HCT116 (cell line): ENCODE measurements at regions not wholly inside any gene's neighbourhood (a gene's known extent, or its start where the extent isn't known, plus 50 kb on each side); places are given as distances from the start of the nearest gene placed in this dataset.

ENCODE experiments used
- CTCF ChIP-seq, 3 experiments: fragments of 200-600 bp in 1 of 3; sonication (generic) in 1 of 3; IDR thresholded peaks in 2 of 3; conservative IDR thresholded peaks in 1 of 3; 2 replicates each; pipeline ENCODE4 v1.5.1; 2012 to 2017; ENCODE audit warnings: low read depth in 2 of 3, low read length in 2 of 3, antibody characterized with exemption in 1 of 3, borderline replicate concordance in 1 of 3, control low read depth in 1 of 3, mild to moderate bottlenecking in 1 of 3, mixed read lengths in 1 of 3, mixed run types in 1 of 3, moderate library complexity in 1 of 3; ENCODE audit not compliant: insufficient read depth in 1 of 3
- ELF1 ChIP-seq: IDR thresholded peaks from 2 replicates; pipeline ENCODE4 v1.6.1; 2012; ENCODE audit warnings: low read depth, borderline replicate concordance
- EZH2phosphoT487 ChIP-seq: fragments of 200-600 bp; IDR thresholded peaks from 2 replicates; pipeline ENCODE4 v1.6.1; 2018; ENCODE audit warnings: antibody characterized with exemption, borderline replicate concordance
- FOSL1 ChIP-seq: IDR thresholded peaks from 2 replicates; pipeline ENCODE4 v1.6.1; 2012; ENCODE audit warnings: low read depth
- MAX ChIP-seq: IDR thresholded peaks from 2 replicates; pipeline ENCODE4 v1.6.1; 2012
- REST ChIP-seq: IDR thresholded peaks from 2 replicates; pipeline ENCODE4 v1.6.1; 2012; ENCODE audit warnings: low read depth

- no peak for TF ChIP-seq MAX
- no peak for TF ChIP-seq EZH2phosphoT487
- no peak for TF ChIP-seq REST
- TF ChIP-seq CTCF (IDR thresholded peaks at IDR 0.05 in 2 of 3, conservative IDR thresholded peaks at IDR 0.05 in 1 of 3; ENCODE audit: borderline replicate concordance in 1 of 3, insufficient read depth in 1 of 3, low read depth in 2 of 3, low read length in 2 of 3), result no peak
- TF ChIP-seq FOSL1, result no peak
- TF ChIP-seq ELF1, result no peak
Observed at GRCh38 chr11:82185925-82186324, 547.7 kb downstream of the FAM181B start.
